Suprapubic skin (tissue), 4 donors: ENCODE measurements at regions not wholly inside any gene's neighbourhood (a gene's known extent, or its start where the extent isn't known, plus 50 kb on each side); places are given as distances from the start of the nearest gene placed in this dataset.

Experiments
- EP300 ChIP-seq: sonication (generic); formaldehyde crosslinking; IDR thresholded peaks from one replicate; pipeline ENCODE4 v1.6.1; 2017; ENCODE audit warnings: antibody characterized with exemption
- POLR2A ChIP-seq, 2 donors: fragments of 450-650 bp; IDR thresholded peaks; one replicate each; pipeline ENCODE4 v1.6.1; 2017; ENCODE audit warnings: antibody characterized with exemption in 2 of 2, mild to moderate bottlenecking in 2 of 2, moderate library complexity in 2 of 2
- POLR2AphosphoS5 ChIP-seq, 3 donors: sonication (generic); formaldehyde crosslinking; IDR thresholded peaks; one replicate each; pipeline ENCODE4 v1.6.1; 2017; ENCODE audit warnings: antibody characterized with exemption in 3 of 3
- TF ChIP-seq, protein P1 (sequence below), 2 donors: fragments of 200-600 bp in 1 of 2; fragments of 450-650 bp in 1 of 2; sonication (generic) in 1 of 2; IDR thresholded peaks; one replicate each; pipeline ENCODE4 v1.5.1; 2016 to 2019; ENCODE audit warnings: antibody characterized with exemption in 2 of 2, mild to moderate bottlenecking in 1 of 2, moderate library complexity in 1 of 2

DNA sequence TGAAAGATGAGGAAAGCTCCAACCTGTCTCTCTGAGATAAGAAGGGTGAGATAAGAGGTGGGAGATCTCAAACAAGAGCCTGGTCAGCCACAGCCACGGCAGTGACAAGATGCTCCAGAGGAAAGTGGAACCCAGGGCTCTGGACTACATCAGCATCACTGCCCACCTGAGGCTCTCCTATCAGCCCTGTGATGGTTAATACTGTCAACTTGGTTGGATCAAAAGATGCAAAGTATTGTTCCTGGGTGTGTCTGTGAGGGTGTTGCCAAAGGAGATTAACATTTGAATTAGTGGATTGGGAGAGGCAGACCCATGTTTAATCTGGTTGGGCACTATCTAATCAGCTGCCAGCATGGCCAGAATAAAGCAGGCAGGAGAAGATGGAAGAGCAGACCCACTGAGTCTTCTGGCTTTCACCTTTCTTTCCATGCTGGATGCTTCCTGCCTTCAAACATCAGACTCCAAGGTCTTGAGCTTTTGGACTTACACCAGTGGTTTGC, 476.6 kb upstream of the NBEA start:
- no peak for TF ChIP-seq POLR2A (IDR thresholded peaks at IDR 0.05)
- TF ChIP-seq, protein P1, sequence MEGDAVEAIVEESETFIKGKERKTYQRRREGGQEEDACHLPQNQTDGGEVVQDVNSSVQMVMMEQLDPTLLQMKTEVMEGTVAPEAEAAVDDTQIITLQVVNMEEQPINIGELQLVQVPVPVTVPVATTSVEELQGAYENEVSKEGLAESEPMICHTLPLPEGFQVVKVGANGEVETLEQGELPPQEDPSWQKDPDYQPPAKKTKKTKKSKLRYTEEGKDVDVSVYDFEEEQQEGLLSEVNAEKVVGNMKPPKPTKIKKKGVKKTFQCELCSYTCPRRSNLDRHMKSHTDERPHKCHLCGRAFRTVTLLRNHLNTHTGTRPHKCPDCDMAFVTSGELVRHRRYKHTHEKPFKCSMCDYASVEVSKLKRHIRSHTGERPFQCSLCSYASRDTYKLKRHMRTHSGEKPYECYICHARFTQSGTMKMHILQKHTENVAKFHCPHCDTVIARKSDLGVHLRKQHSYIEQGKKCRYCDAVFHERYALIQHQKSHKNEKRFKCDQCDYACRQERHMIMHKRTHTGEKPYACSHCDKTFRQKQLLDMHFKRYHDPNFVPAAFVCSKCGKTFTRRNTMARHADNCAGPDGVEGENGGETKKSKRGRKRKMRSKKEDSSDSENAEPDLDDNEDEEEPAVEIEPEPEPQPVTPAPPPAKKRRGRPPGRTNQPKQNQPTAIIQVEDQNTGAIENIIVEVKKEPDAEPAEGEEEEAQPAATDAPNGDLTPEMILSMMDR (IDR thresholded peaks at IDR 0.05) = no peak
- no peak for TF ChIP-seq POLR2AphosphoS5 (IDR thresholded peaks at IDR 0.05)
- no peak for TF ChIP-seq EP300
